Hepatocyte (in vitro differentiated cells): ENCODE measurements at regions not wholly inside any gene's neighbourhood (a gene's known extent, or its start where the extent isn't known, plus 50 kb on each side); places are given as distances from the start of the nearest gene placed in this dataset.
A peak's percentile ranks its signal among the peaks of the same experiment; 100 is the strongest.

ENCODE experiments used
- DNase-seq: peaks from one replicate; pipeline ENCODE4 v3.0.0-alpha.2; 2016; ENCODE audit warnings: low spot score
- H2AFZ ChIP-seq: fragments of 200-600 bp; sonication (generic); 2 replicates; pipeline ENCODE4 v1.6.0; 2016; ENCODE audit warnings: antibody characterized with exemption, mild to moderate bottlenecking
- H3K27ac ChIP-seq: fragments of 200-600 bp; sonication (generic); 2 replicates; pipeline ENCODE4 v1.5.1; 2016; ENCODE audit warnings: mild to moderate bottlenecking
- H3K27me3 ChIP-seq: fragments of 200-600 bp; sonication (generic); 2 replicates; pipeline ENCODE4 v1.6.1; 2016
- H3K36me3 ChIP-seq: fragments of 200-600 bp; sonication (generic); replicated peaks from 2 replicates; pipeline ENCODE4 v1.5.1; 2016; ENCODE audit warnings: low read depth; ENCODE audit not compliant: insufficient read depth
- H3K4me1 ChIP-seq: fragments of 200-600 bp; sonication (generic); 2 replicates; pipeline ENCODE4 v1.5.1; 2016; ENCODE audit warnings: mild to moderate bottlenecking, moderate library complexity; ENCODE audit not compliant: insufficient read depth
- H3K4me2 ChIP-seq: fragments of 200-600 bp; sonication (generic); 2 replicates; pipeline ENCODE4 v1.6.0; 2016
- H3K4me3 ChIP-seq: fragments of 200-600 bp; sonication (generic); 2 replicates; pipeline ENCODE4 v1.5.1; 2016; ENCODE audit warnings: mild to moderate bottlenecking
- H3K79me2 ChIP-seq: fragments of 200-600 bp; sonication (generic); 2 replicates; pipeline ENCODE4 v1.6.0; 2017; ENCODE audit warnings: mild to moderate bottlenecking
- H3K9me2 ChIP-seq: fragments of 200-600 bp; sonication (generic); replicated peaks from 2 replicates; pipeline ENCODE4 v1.6.0; 2017; ENCODE audit warnings: mild to moderate bottlenecking; ENCODE audit not compliant: insufficient read depth
- H3K9me3 ChIP-seq: fragments of 200-600 bp; sonication (generic); 2 replicates; pipeline ENCODE4 v1.5.1; 2016; ENCODE audit warnings: low read depth, mild to moderate bottlenecking
- H4K20me1 ChIP-seq: fragments of 200-600 bp; sonication (generic); 2 replicates; pipeline ENCODE4 v1.6.0; 2016; ENCODE audit warnings: mild to moderate bottlenecking; ENCODE audit not compliant: insufficient read depth, poor library complexity, severe bottlenecking
- EZH2 ChIP-seq: fragments of 200-600 bp; sonication (generic); IDR thresholded peaks from 2 replicates; pipeline ENCODE4 v1.6.1; 2016; ENCODE audit warnings: antibody characterized with exemption, mild to moderate bottlenecking, borderline replicate concordance
- EZH2phosphoT487 ChIP-seq: fragments of 200-600 bp; sonication (generic); IDR thresholded peaks from one replicate; pipeline ENCODE4 v1.6.1; 2018; ENCODE audit warnings: antibody characterized with exemption, mild to moderate bottlenecking, low read depth, moderate library complexity; ENCODE audit not compliant: unreplicated experiment, severe bottlenecking
- WGBS: methylation state at CpG from one replicate; pipeline ENCODE4 v1.1.6; 2016; ENCODE audit warnings: low lambda C conversion rate; ENCODE audit errors: missing lambda C conversion rate; 5-methylcytosine and 5-hydroxymethylcytosine counted together
- TF ChIP-seq, protein P1 (sequence below): fragments of 200-600 bp; sonication (generic); IDR thresholded peaks from 2 replicates; pipeline ENCODE4 v1.5.1; 2016; ENCODE audit warnings: antibody characterized with exemption, mild to moderate bottlenecking; ENCODE audit not compliant: poor library complexity

DNA sequence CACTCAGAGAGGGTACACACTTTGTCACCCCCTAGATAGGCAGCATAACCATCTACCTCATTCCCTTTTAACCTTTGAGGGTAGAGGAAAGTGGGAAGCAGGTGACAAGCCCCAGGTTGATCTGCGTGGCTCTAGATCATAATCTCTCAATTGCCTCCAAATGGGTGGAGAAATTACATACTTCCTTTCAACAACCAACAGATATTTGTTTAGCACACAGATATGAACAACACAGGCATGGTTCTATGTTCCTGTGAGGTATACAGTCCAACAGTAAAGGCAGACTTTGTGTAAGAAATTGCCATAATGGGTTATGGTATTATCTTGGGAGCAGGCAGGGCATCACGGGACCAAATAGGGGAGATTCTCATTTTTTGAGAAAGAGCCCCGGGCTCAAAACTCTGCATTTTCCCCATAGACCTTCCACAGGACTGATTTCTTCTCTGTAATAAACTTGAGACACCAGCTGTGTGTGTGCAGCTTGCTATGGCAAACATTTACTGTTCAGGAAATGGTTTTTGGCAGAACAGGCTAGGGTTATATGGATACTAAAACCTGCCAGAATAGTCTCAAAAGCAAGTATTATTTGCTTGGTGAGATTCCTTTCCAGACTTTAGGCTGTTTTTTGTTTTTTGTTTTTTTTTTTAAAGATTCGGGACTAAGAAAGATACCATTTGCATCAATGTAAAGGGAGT is 126.2 kb downstream of the CD164 start:
- Histone ChIP-seq H3K36me3 (no peaks in the 10 kb centered on the region), H3K27me3 (no peaks in the 10 kb centered on the region), H3K27ac (no peak overlapping the region), H2AFZ (no peak overlapping the region), H3K79me2 (no peaks in the 10 kb centered on the region), H3K4me2 (peak overlapping the region; percentile 18), H3K9me3 (no peaks in the 10 kb centered on the region), H4K20me1 (no peaks in the 10 kb centered on the region), H3K9me2 (no peaks in the 10 kb centered on the region), H3K4me1 (peaks cover 16% of the 10 kb centered on the region), H3K4me3 (no peak overlapping the region)
- 67% methylated on average over 4 of the region's 4 CpGs for WGBS
- DNase-seq = no peak
- no peak for TF ChIP-seq EZH2
- no peak for TF ChIP-seq EZH2phosphoT487
- TF ChIP-seq, protein P1, sequence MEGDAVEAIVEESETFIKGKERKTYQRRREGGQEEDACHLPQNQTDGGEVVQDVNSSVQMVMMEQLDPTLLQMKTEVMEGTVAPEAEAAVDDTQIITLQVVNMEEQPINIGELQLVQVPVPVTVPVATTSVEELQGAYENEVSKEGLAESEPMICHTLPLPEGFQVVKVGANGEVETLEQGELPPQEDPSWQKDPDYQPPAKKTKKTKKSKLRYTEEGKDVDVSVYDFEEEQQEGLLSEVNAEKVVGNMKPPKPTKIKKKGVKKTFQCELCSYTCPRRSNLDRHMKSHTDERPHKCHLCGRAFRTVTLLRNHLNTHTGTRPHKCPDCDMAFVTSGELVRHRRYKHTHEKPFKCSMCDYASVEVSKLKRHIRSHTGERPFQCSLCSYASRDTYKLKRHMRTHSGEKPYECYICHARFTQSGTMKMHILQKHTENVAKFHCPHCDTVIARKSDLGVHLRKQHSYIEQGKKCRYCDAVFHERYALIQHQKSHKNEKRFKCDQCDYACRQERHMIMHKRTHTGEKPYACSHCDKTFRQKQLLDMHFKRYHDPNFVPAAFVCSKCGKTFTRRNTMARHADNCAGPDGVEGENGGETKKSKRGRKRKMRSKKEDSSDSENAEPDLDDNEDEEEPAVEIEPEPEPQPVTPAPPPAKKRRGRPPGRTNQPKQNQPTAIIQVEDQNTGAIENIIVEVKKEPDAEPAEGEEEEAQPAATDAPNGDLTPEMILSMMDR = no peak

DNA sequence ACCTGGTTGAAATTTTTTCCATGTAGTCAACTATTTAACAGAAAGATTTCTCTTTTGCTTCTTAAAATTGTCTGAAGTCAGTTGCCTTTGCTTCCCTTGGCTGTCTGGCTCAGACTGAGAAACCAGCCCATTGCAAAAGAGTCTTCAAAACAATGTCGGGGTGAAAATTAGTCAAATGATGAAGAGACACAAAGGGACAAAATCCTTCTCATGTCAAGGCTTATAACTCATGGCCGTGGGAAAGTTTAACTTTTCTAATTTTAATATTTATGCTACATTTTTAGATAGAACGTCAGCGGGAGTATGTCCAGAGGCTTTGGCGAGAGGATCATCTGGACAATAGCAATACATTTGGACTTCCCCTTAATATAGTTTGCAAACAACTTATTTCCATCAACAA is 127.2 kb downstream of the CD164 start:
- no peaks in the 10 kb centered on the region for H4K20me1 ChIP-seq
- H3K36me3 ChIP-seq = no peaks in the 10 kb centered on the region
- no peak for DNase-seq
- no peak overlapping the region for H3K4me2 ChIP-seq
- no peaks in the 10 kb centered on the region for H3K9me2 ChIP-seq
- no peak overlapping the region for H2AFZ ChIP-seq
- TF ChIP-seq, protein P1 = no peak
- no peak for TF ChIP-seq EZH2phosphoT487
- TF ChIP-seq EZH2 = no peak
- 94% methylated on average over 5 of the region's 5 CpGs for WGBS
- no peak overlapping the region for H3K27ac ChIP-seq
- no peaks in the 10 kb centered on the region for H3K79me2 ChIP-seq
- H3K4me1 ChIP-seq = peaks cover 16% of the 10 kb centered on the region
- no peaks in the 10 kb centered on the region for H3K27me3 ChIP-seq
- no peaks in the 10 kb centered on the region for H3K9me3 ChIP-seq
- no peak overlapping the region for H3K4me3 ChIP-seq

DNA sequence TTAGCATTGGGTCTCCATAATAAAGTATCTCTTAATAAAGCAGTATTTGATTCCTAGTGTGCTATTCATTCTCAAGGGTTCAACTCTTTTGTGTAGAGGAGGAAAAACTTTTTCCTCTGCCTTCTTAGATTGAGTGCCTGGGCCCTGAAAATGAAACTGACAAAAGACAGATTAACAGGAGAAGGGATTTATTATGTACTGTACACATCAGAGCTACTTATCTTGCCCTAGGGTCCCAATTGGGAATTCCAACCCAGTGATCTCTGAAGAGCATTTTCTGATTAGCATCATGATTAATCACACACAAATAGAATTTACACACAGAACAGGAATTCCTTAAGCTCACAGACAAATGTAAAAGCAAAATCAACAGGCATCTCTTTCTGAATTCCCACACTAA is 128.9 kb downstream of the CD164 start:
- H3K4me2 ChIP-seq = no peak overlapping the region
- H3K79me2 ChIP-seq = no peaks in the 10 kb centered on the region
- H3K4me3 ChIP-seq = no peak overlapping the region
- no peaks in the 10 kb centered on the region for H3K9me2 ChIP-seq
- TF ChIP-seq, protein P1 = no peak
- TF ChIP-seq EZH2phosphoT487 (no peak), EZH2 (no peak)
- peaks cover 16% of the 10 kb centered on the region for H3K4me1 ChIP-seq
- H3K27me3 ChIP-seq = no peaks in the 10 kb centered on the region
- no peak overlapping the region for H2AFZ ChIP-seq
- DNase-seq = no peak
- H3K27ac ChIP-seq = no peak overlapping the region
- no peaks in the 10 kb centered on the region for H3K9me3 ChIP-seq
- H3K36me3 ChIP-seq = no peaks in the 10 kb centered on the region
- no peaks in the 10 kb centered on the region for H4K20me1 ChIP-seq
